Fibroblast of mammary gland (primary cell): ENCODE measurements at regions not wholly inside any gene's neighbourhood (a gene's known extent, or its start where the extent isn't known, plus 50 kb on each side); places are given as distances from the start of the nearest gene placed in this dataset.

ENCODE experiments used
- DNase-seq: peaks from one replicate; pipeline ENCODE4 v3.0.0-alpha.2; 2010; ENCODE audit warnings: low read depth
- H3K4me3 ChIP-seq: 2 replicates; pipeline ENCODE4 v1.5.1; 2011; ENCODE audit warnings: low read depth, mild to moderate bottlenecking, low read length, moderate library complexity; ENCODE audit not compliant: control insufficient read depth
- TF ChIP-seq, protein P1 (sequence below): conservative IDR thresholded peaks from 2 replicates; pipeline ENCODE4 v1.5.1; 2011; ENCODE audit warnings: low read depth, low read length, inconsistent platforms; ENCODE audit not compliant: control insufficient read depth, insufficient read depth

DNA sequence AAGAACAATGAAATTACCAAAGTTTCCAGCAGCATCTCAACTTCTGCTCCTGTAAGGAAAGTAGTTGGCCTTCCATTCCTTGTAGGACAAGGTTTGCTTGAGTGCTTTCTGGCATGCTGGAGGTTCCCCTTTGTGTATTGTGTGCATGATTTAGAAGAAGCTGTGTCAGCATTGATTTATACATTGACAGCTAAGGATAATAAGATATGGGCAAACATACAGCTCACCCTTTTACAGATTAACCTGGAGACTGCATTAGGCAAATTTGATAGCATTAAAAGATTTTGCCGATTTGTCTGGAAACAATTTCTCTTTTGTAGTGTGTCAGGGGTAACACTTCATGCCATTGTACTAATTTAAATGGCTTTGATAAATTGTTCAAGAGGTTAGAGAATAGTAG, 221.8 kb upstream of the PACRGL start:
- TF ChIP-seq, protein P1, sequence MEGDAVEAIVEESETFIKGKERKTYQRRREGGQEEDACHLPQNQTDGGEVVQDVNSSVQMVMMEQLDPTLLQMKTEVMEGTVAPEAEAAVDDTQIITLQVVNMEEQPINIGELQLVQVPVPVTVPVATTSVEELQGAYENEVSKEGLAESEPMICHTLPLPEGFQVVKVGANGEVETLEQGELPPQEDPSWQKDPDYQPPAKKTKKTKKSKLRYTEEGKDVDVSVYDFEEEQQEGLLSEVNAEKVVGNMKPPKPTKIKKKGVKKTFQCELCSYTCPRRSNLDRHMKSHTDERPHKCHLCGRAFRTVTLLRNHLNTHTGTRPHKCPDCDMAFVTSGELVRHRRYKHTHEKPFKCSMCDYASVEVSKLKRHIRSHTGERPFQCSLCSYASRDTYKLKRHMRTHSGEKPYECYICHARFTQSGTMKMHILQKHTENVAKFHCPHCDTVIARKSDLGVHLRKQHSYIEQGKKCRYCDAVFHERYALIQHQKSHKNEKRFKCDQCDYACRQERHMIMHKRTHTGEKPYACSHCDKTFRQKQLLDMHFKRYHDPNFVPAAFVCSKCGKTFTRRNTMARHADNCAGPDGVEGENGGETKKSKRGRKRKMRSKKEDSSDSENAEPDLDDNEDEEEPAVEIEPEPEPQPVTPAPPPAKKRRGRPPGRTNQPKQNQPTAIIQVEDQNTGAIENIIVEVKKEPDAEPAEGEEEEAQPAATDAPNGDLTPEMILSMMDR, result no peak
- DNase-seq, result no peak
- no peak overlapping the region for H3K4me3 ChIP-seq

DNA sequence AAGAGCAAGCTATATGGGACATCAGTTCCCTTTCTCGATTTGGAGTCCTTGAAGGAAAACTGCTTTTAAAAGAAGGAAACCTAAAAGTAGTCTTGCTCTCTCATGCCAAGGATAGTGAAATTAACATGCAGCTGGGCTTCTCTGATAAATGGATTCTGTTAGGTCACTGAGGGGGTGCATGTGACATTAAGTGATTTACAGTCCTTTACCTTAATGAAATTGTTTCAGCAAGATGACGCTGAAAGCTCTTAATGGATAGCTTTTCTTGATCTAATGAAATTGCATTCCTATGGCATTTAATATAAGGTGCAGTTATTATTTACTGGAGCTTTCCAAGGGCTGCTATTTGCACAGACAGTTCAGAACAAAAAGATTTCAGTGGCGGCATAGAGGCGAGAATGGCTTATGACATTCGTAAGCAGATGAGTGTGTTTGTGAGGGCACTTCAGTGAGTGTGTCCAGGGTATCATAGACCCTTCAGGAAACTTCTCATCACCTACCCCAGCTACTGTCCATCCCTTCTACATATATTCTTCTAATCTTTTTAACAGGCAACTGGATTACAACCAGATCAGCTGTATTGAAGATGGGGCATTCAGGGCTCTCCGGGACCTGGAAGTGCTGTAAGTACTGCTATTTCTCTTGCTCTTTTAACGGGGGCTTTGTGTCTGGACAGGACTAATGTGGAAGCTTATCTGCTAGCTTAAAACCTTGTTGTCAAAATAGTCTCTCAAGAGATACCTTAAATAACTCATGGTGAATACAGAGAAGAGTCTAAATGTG, 219.9 kb upstream of the PACRGL start:
- DNase-seq, result no peak
- no peak overlapping the region for H3K4me3 ChIP-seq
- TF ChIP-seq, protein P1, result no peak

DNA sequence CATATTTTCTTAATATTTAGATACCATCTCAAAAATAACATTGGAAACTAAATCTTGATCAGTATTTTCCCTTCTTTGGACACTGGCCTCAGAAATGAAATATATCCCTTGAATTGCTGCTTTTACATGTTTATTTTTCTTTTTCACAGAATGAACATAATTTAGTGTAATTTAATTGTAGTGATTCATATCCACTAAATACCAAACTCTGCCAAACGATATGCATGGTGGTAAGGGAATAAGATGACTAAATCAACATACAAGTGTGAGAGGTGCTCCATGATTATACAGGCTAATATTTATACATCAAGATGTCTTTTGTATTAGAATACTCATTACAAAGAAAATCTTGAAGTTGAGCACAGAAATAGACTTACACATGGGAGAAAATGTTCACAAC, 216.8 kb upstream of the PACRGL start:
- DNase-seq, result peak; percentile 18
- TF ChIP-seq, protein P1, result no peak
- H3K4me3 ChIP-seq, result no peak overlapping the region

DNA sequence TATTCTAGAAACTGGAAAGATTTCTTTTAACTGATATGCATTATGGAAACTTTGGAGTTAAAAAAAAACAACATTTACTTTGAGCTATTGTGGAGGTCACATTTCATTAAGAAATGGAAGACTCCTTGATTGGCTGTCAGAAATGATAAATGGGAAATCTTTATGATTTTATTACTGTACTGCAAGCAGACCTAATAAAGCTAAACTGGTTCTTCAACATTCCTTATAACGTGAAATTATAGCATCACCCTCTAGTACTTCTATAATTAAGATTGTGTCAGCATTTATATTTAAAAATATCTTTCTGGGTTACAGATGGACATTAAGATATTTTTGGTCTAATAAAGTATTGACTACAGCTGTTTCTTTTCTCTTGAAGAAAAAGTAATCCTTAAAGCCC, 213.8 kb upstream of the PACRGL start:
- DNase-seq, result no peak
- TF ChIP-seq, protein P1, result no peak
- no peak overlapping the region for H3K4me3 ChIP-seq

DNA sequence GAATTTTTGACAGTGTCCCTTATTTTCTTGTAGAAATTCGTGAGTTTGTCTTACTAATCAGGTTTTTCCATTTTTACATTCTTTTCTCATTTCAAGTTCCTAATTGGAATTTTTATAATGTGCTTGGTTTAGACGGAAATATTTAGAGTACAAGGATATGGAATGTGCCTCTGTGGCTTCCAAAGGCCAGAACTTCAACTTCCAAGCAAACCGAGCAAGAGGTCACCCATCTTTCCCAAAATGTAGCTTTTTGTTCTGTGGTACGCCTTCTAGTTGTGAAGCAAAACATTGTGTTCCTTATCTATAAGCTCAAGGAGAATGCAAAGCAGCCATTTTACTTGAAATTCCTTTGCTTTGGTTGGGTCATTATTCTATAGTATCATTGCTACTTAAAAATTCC, 212.8 kb upstream of the PACRGL start:
- H3K4me3 ChIP-seq, result no peak overlapping the region
- no peak for DNase-seq
- TF ChIP-seq, protein P1, result no peak

DNA sequence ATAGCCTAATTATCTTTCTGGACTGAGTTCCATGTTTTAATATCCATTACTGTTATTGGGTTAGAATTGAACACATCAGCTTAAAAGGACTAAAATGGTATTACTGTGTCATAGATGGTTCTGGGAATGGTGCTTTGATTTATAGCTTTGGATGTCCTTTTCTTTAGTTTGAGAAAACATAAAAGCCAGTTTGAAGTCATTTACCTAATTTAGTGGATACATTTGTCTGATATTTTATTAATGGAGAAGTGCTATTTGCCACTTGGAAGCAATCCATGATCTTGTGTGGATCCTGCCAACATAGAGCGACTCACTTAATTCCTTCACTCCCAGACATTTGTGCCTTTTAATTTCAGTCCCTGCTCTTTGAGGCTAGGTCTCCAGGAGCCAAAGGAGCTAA, 212.4 kb upstream of the PACRGL start:
- H3K4me3 ChIP-seq, result no peak overlapping the region
- TF ChIP-seq, protein P1, result no peak
- peak; percentile 21 for DNase-seq
